Vagina (tissue), 2 donors: ENCODE measurements at regions not wholly inside any gene's neighbourhood (a gene's known extent, or its start where the extent isn't known, plus 50 kb on each side); places are given as distances from the start of the nearest gene placed in this dataset.

ENCODE experiments used
- DNase-seq, 2 donors: peaks; one replicate each; pipeline ENCODE4 v3.0.0-alpha.2; 2017; ENCODE audit errors: extremely low spot score in 2 of 2
- H3K27ac ChIP-seq: fragments of 200-600 bp; sonication (generic); one replicate; pipeline ENCODE4 v1.5.1; 2019
- H3K27me3 ChIP-seq: fragments of 200-600 bp; sonication (generic); one replicate; pipeline ENCODE4 v1.5.1; 2019
- H3K36me3 ChIP-seq, 2 donors: fragments of 200-600 bp; sonication (generic); one replicate each; pipeline ENCODE4 v1.5.1; 2017 to 2019
- H3K4me1 ChIP-seq: fragments of 200-600 bp; sonication (generic); one replicate; pipeline ENCODE4 v1.5.1; 2019
- H3K4me3 ChIP-seq, 2 donors: fragments of 200-600 bp; sonication (generic); 1 replicate in 1 of 2; 2 replicates in 1 of 2; pipeline ENCODE4 v1.5.1; 2016 to 2019
- H3K9me3 ChIP-seq: fragments of 200-600 bp; sonication (generic); one replicate; pipeline ENCODE4 v1.5.1; 2019
- CTCF ChIP-seq, 3 experiments: fragments of 450-650 bp in 2 of 3; fragments of 200-600 bp in 1 of 3; sonication (generic) in 1 of 3; IDR thresholded peaks; one replicate each; pipeline ENCODE4 v1.5.1; 2017 to 2019; ENCODE audit warnings: antibody characterized with exemption in 3 of 3, mild to moderate bottlenecking in 2 of 3, moderate library complexity in 2 of 3
- POLR2A ChIP-seq, 2 donors: fragments of 450-650 bp; IDR thresholded peaks; one replicate each; pipeline ENCODE4 v1.6.1; 2017; ENCODE audit warnings: antibody characterized with exemption in 2 of 2, mild to moderate bottlenecking in 2 of 2, moderate library complexity in 2 of 2
- POLR2AphosphoS5 ChIP-seq, 2 donors: sonication (generic); formaldehyde crosslinking; IDR thresholded peaks; one replicate each; pipeline ENCODE4 v1.9.0; 2017; ENCODE audit warnings: antibody characterized with exemption in 2 of 2, mild to moderate bottlenecking in 2 of 2, low read depth in 1 of 2; ENCODE audit not compliant: insufficient read depth in 1 of 2
- intact Hi-C: fragments of 100-400 bp; cut with DNase I; formaldehyde crosslinking; loops from one replicate; pipeline ENCODE4 v1.15.1; 2023

GRCh38 chr13:83816081-83816480, 66.2 kb downstream of the SLITRK1 start:
- no peak overlapping the region for H3K27ac ChIP-seq
- TF ChIP-seq CTCF (IDR thresholded peaks at IDR 0.05) (no peak), POLR2AphosphoS5 (IDR thresholded peaks at IDR 0.05; ENCODE audit: insufficient read depth in 1 of 2, low read depth in 1 of 2) (no peak), POLR2A (IDR thresholded peaks at IDR 0.05) (no peak)
- no peak overlapping the region for H3K4me3 ChIP-seq
- no peaks in the 10 kb centered on the region for H3K9me3 ChIP-seq
- H3K36me3 ChIP-seq: no peaks in the 10 kb centered on the region
- intact Hi-C loops: no loop called here
- H3K4me1 ChIP-seq: no peaks in the 10 kb centered on the region
- no peaks in the 10 kb centered on the region for H3K27me3 ChIP-seq
- no peak for DNase-seq

- intact Hi-C loops: no loop called here
- no peaks in the 10 kb centered on the region for H3K4me1 ChIP-seq
- no peak for DNase-seq
- no peak overlapping the region for H3K4me3 ChIP-seq
- no peaks in the 10 kb centered on the region for H3K9me3 ChIP-seq
- no peak for TF ChIP-seq CTCF (IDR thresholded peaks at IDR 0.05)
- TF ChIP-seq POLR2AphosphoS5 (IDR thresholded peaks at IDR 0.05; ENCODE audit: insufficient read depth in 1 of 2, low read depth in 1 of 2): no peak
- TF ChIP-seq POLR2A (IDR thresholded peaks at IDR 0.05): no peak
- no peak overlapping the region for H3K27ac ChIP-seq
- H3K27me3 ChIP-seq: no peaks in the 10 kb centered on the region
- no peaks in the 10 kb centered on the region for H3K36me3 ChIP-seq
Measured at GRCh38 chr13:83815598-83815997, 66.7 kb downstream of the SLITRK1 start.

- H3K4me1 ChIP-seq: no peaks in the 10 kb centered on the region
- H3K9me3 ChIP-seq: no peaks in the 10 kb centered on the region
- H3K27ac ChIP-seq: no peak overlapping the region
- TF ChIP-seq POLR2A (IDR thresholded peaks at IDR 0.05) (no peak), CTCF (IDR thresholded peaks at IDR 0.05) (no peak), POLR2AphosphoS5 (IDR thresholded peaks at IDR 0.05; ENCODE audit: insufficient read depth in 1 of 2, low read depth in 1 of 2) (no peak)
- no peaks in the 10 kb centered on the region for H3K36me3 ChIP-seq
- no peaks in the 10 kb centered on the region for H3K27me3 ChIP-seq
- no peak for DNase-seq
- no peak overlapping the region for H3K4me3 ChIP-seq
- intact Hi-C loops: no loop called here
Measured at GRCh38 chr13:83810136-83810535, 72.1 kb downstream of the SLITRK1 start.

GRCh38 chr13:83804356-83804962, 77.8 kb downstream of the SLITRK1 start:
- no peak for DNase-seq
- no peaks in the 10 kb centered on the region for H3K9me3 ChIP-seq
- no peaks in the 10 kb centered on the region for H3K27me3 ChIP-seq
- no peaks in the 10 kb centered on the region for H3K4me1 ChIP-seq
- no peaks in the 10 kb centered on the region for H3K36me3 ChIP-seq
- H3K27ac ChIP-seq: no peak overlapping the region
- intact Hi-C loops: no loop called here
- TF ChIP-seq POLR2AphosphoS5 (IDR thresholded peaks at IDR 0.05; ENCODE audit: insufficient read depth in 1 of 2, low read depth in 1 of 2) (no peak), CTCF (IDR thresholded peaks at IDR 0.05) (no peak), POLR2A (IDR thresholded peaks at IDR 0.05) (no peak)
- no peak overlapping the region for H3K4me3 ChIP-seq

GRCh38 chr13:83798731-83799130, 83.5 kb downstream of the SLITRK1 start:
- no peak for TF ChIP-seq CTCF (IDR thresholded peaks at IDR 0.05)
- no peak for TF ChIP-seq POLR2A (IDR thresholded peaks at IDR 0.05)
- TF ChIP-seq POLR2AphosphoS5 (IDR thresholded peaks at IDR 0.05; ENCODE audit: insufficient read depth in 1 of 2, low read depth in 1 of 2): no peak
- H3K4me3 ChIP-seq: no peak overlapping the region
- no peaks in the 10 kb centered on the region for H3K36me3 ChIP-seq
- no peaks in the 10 kb centered on the region for H3K9me3 ChIP-seq
- H3K27me3 ChIP-seq: no peaks in the 10 kb centered on the region
- no peak overlapping the region for H3K27ac ChIP-seq
- no peak for DNase-seq
- no peaks in the 10 kb centered on the region for H3K4me1 ChIP-seq
- intact Hi-C loops: no loop called here
